Neural cell (in vitro differentiated cells): ENCODE measurements at regions not wholly inside any gene's neighbourhood (a gene's known extent, or its start where the extent isn't known, plus 50 kb on each side); places are given as distances from the start of the nearest gene placed in this dataset.
A peak's percentile ranks its signal among the peaks of the same experiment; 100 is the strongest.

ENCODE experiments used
- H2AFZ ChIP-seq: fragments of 200-600, 300-800 bp; sonication (generic), shearing (Covaris generic); 2 replicates; pipeline ENCODE4 v1.6.0; 2014; ENCODE audit warnings: low read depth, mild to moderate bottlenecking, antibody characterized with exemption, low read length, moderate library complexity
- H3F3A ChIP-seq: fragments of 200-600 bp; shearing (Covaris generic); 2 replicates; pipeline ENCODE4 v1.6.1; 2016; ENCODE audit warnings: mild to moderate bottlenecking, moderate library complexity, mixed read lengths, antibody characterized with exemption, low read length; ENCODE audit not compliant: insufficient read depth, poor library complexity, severe bottlenecking
- H3K27ac ChIP-seq: fragments of 200-600, 300-800 bp; sonication (generic), shearing (Covaris generic); 2 replicates; pipeline ENCODE4 v1.5.1; 2014; ENCODE audit warnings: mild to moderate bottlenecking, low read length, moderate library complexity
- H3K27me3 ChIP-seq: fragments of 300-800, 200-600 bp; sonication (generic), shearing (Covaris generic); 2 replicates; pipeline ENCODE4 v1.6.0; 2014; ENCODE audit warnings: mild to moderate bottlenecking, low read depth, low read length, moderate library complexity; ENCODE audit not compliant: insufficient read depth
- H3K36me3 ChIP-seq: fragments of 300-800, 200-600 bp; sonication (generic), shearing (Covaris generic); 2 replicates; pipeline ENCODE4 v1.5.1; 2014; ENCODE audit warnings: mild to moderate bottlenecking, antibody characterized with exemption, low read length, moderate library complexity; ENCODE audit not compliant: insufficient read depth
- H3K4me2 ChIP-seq: fragments of 300-800, 200-600 bp; sonication (generic), shearing (Covaris generic); 2 replicates; pipeline ENCODE4 v1.6.0; 2014; ENCODE audit warnings: mild to moderate bottlenecking, low read length
- H3K4me3 ChIP-seq: fragments of 300-800, 200-600 bp; sonication (generic), shearing (Covaris generic); 2 replicates; pipeline ENCODE4 v1.5.1; 2014; ENCODE audit warnings: mild to moderate bottlenecking, low read length, moderate library complexity
- H3K79me2 ChIP-seq: fragments of 200-600 bp; shearing (Covaris generic); replicated peaks from 2 replicates; pipeline ENCODE4 v1.6.0; 2014; ENCODE audit warnings: mild to moderate bottlenecking, low read length, moderate library complexity; ENCODE audit not compliant: insufficient read depth
- H3K9ac ChIP-seq: fragments of 300-800, 200-600 bp; sonication (generic), shearing (Covaris generic); 2 replicates; pipeline ENCODE4 v1.6.1; 2016; ENCODE audit warnings: mild to moderate bottlenecking, low read length, mixed read lengths
- H3K9me2 ChIP-seq: fragments of 200-600 bp; shearing (Covaris generic); 2 replicates; pipeline ENCODE4 v1.6.1; 2016; ENCODE audit warnings: mild to moderate bottlenecking, low read length, mixed read lengths; ENCODE audit not compliant: insufficient read depth
- H3K9me3 ChIP-seq: fragments of 200-600, 300-800 bp; sonication (generic), shearing (Covaris generic); 2 replicates; pipeline ENCODE4 v1.6.1; 2016; ENCODE audit warnings: mild to moderate bottlenecking, mixed run types, low read length, moderate library complexity, mixed read lengths
- H4K20me1 ChIP-seq: fragments of 200-600 bp; shearing (Covaris generic); 2 replicates; pipeline ENCODE4 v1.6.1; 2016; ENCODE audit warnings: mild to moderate bottlenecking, mixed run types; ENCODE audit not compliant: insufficient read depth
- EP300 ChIP-seq: fragments of 450-650 bp; conservative IDR thresholded peaks from 2 replicates; pipeline ENCODE4 v1.6.1; 2014; ENCODE audit warnings: antibody characterized with exemption, mild to moderate bottlenecking, moderate library complexity; ENCODE audit not compliant: poor library complexity, severe bottlenecking
- EZH2 ChIP-seq: fragments of 200-600, 300-800 bp; shearing (Covaris generic), sonication (generic); IDR thresholded peaks from 2 replicates; pipeline ENCODE4 v1.6.1; 2014; ENCODE audit warnings: antibody characterized with exemption, low read length, borderline replicate concordance, mild to moderate bottlenecking; ENCODE audit not compliant: insufficient read depth, poor library complexity, severe bottlenecking
- MXI1 ChIP-seq: fragments of 450-650 bp; conservative IDR thresholded peaks from 2 replicates; pipeline ENCODE4 v1.6.1; 2014; ENCODE audit warnings: antibody characterized with exemption, mild to moderate bottlenecking; ENCODE audit not compliant: poor library complexity, severe bottlenecking
- POLR2AphosphoS5 ChIP-seq: IDR thresholded peaks from 2 replicates; pipeline ENCODE4 v1.6.1; 2012
- RAD21 ChIP-seq: fragments of 450-650 bp; conservative IDR thresholded peaks from 2 replicates; pipeline ENCODE4 v1.6.1; 2014; ENCODE audit warnings: antibody characterized with exemption, mild to moderate bottlenecking, moderate library complexity
- SMC3 ChIP-seq: fragments of 450-650 bp; conservative IDR thresholded peaks from 2 replicates; pipeline ENCODE4 v1.6.1; 2014; ENCODE audit warnings: antibody characterized with exemption, mild to moderate bottlenecking, moderate library complexity; ENCODE audit not compliant: poor library complexity
- TAF1 ChIP-seq: IDR thresholded peaks from 2 replicates; pipeline ENCODE4 v1.6.1; 2012; ENCODE audit warnings: low read depth
- TF ChIP-seq, protein P1 (sequence below): fragments of 450-650 bp; IDR thresholded peaks from 2 replicates; pipeline ENCODE4 v1.5.1; 2014; ENCODE audit warnings: antibody characterized with exemption, mild to moderate bottlenecking, moderate library complexity; ENCODE audit not compliant: poor library complexity, severe bottlenecking
- TF ChIP-seq, protein P2 (sequence below): IDR thresholded peaks from 2 replicates; pipeline ENCODE4 v1.6.1; 2012; ENCODE audit warnings: borderline replicate concordance

DNA sequence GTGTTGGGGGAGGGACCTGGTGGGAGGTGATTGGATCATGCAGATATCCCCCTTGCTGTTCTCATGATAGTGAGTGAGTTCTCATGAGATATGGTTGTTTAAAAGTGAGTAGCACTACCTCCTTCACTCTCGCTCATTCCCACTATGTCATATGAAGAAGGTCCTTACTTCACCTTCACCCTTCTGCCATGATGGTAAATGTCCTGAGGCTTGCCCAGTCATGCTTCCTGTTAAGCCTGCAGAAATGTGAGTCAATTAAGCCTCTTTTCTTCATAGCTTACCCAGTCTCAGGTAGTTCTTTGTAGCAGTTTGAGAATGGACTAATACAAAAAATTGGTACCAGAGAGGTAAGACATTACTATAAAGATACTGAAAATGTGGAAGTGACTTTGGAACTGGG lies 425.9 kb downstream of the HTR1B start:
- TF ChIP-seq EZH2 = no peak
- no peak overlapping the region for H3K27ac ChIP-seq
- H2AFZ ChIP-seq = no peak overlapping the region

DNA sequence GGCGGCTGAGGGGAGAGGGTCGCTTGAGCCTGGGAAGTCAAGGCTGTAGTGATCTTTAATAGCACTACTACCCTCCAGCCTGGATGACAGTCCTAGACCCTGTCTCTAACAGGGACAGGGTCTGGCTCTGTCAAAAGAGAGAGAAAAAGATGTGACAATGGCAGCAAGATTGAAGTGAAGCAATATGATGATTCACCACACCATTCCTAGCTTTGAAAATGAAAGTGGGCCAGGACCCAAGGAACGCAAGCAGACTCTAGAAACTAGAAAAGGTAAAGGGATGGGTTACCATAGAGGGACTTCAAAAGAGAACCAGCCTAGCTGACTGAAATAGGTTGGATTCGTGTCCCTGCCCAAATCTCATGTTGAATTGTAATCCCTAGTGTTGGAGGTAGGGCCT lies 426.9 kb downstream of the HTR1B start:
- no peak overlapping the region for H3K4me2 ChIP-seq
- no peaks in the 10 kb centered on the region for H3K9me2 ChIP-seq
- TF ChIP-seq, protein P1, sequence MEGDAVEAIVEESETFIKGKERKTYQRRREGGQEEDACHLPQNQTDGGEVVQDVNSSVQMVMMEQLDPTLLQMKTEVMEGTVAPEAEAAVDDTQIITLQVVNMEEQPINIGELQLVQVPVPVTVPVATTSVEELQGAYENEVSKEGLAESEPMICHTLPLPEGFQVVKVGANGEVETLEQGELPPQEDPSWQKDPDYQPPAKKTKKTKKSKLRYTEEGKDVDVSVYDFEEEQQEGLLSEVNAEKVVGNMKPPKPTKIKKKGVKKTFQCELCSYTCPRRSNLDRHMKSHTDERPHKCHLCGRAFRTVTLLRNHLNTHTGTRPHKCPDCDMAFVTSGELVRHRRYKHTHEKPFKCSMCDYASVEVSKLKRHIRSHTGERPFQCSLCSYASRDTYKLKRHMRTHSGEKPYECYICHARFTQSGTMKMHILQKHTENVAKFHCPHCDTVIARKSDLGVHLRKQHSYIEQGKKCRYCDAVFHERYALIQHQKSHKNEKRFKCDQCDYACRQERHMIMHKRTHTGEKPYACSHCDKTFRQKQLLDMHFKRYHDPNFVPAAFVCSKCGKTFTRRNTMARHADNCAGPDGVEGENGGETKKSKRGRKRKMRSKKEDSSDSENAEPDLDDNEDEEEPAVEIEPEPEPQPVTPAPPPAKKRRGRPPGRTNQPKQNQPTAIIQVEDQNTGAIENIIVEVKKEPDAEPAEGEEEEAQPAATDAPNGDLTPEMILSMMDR = no peak
- TF ChIP-seq SMC3 (no peak), EZH2 (no peak), RAD21 (no peak), TAF1 (no peak), EP300 (no peak), MXI1 (no peak), POLR2AphosphoS5 (no peak)
- TF ChIP-seq, protein P2, sequence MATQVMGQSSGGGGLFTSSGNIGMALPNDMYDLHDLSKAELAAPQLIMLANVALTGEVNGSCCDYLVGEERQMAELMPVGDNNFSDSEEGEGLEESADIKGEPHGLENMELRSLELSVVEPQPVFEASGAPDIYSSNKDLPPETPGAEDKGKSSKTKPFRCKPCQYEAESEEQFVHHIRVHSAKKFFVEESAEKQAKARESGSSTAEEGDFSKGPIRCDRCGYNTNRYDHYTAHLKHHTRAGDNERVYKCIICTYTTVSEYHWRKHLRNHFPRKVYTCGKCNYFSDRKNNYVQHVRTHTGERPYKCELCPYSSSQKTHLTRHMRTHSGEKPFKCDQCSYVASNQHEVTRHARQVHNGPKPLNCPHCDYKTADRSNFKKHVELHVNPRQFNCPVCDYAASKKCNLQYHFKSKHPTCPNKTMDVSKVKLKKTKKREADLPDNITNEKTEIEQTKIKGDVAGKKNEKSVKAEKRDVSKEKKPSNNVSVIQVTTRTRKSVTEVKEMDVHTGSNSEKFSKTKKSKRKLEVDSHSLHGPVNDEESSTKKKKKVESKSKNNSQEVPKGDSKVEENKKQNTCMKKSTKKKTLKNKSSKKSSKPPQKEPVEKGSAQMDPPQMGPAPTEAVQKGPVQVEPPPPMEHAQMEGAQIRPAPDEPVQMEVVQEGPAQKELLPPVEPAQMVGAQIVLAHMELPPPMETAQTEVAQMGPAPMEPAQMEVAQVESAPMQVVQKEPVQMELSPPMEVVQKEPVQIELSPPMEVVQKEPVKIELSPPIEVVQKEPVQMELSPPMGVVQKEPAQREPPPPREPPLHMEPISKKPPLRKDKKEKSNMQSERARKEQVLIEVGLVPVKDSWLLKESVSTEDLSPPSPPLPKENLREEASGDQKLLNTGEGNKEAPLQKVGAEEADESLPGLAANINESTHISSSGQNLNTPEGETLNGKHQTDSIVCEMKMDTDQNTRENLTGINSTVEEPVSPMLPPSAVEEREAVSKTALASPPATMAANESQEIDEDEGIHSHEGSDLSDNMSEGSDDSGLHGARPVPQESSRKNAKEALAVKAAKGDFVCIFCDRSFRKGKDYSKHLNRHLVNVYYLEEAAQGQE = no peak
- no peaks in the 10 kb centered on the region for H3K79me2 ChIP-seq
- no peaks in the 10 kb centered on the region for H3F3A ChIP-seq
- H3K27me3 ChIP-seq = no peaks in the 10 kb centered on the region
- no peaks in the 10 kb centered on the region for H3K9me3 ChIP-seq
- H3K36me3 ChIP-seq = no peaks in the 10 kb centered on the region
- H4K20me1 ChIP-seq = no peaks in the 10 kb centered on the region
- H3K27ac ChIP-seq = no peak overlapping the region
- no peak overlapping the region for H3K4me3 ChIP-seq
- no peak overlapping the region for H3K9ac ChIP-seq
- H2AFZ ChIP-seq = no peak overlapping the region

More for the DNA sequence above, 425.9 kb downstream of the HTR1B start:
- no peaks in the 10 kb centered on the region for H3K79me2 ChIP-seq
- H4K20me1 ChIP-seq = no peaks in the 10 kb centered on the region
- H3K4me2 ChIP-seq = no peak overlapping the region
- no peaks in the 10 kb centered on the region for H3K36me3 ChIP-seq
- no peaks in the 10 kb centered on the region for H3K9me2 ChIP-seq
- no peak overlapping the region for H3K9ac ChIP-seq
- no peaks in the 10 kb centered on the region for H3F3A ChIP-seq
- no peaks in the 10 kb centered on the region for H3K9me3 ChIP-seq
- H3K4me3 ChIP-seq = no peak overlapping the region
- H3K27me3 ChIP-seq = no peaks in the 10 kb centered on the region

DNA sequence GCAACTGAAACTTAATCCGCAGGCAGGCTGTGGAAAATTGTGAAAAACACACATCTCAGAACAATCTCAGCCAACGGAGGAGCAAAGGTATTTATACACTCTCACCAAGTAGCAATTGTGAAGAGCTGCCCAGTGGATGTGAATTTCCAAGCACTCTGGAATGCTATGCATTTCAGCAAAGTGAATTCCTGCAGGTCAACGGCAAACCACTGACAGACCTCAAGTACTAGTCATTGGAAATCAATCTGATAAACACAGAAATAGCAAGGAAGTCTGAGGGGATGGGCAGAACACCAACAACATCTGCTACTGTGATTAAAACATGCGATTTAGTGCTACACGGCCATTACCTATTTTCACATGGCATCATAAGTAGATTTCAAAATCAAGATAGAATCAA lies 429.1 kb downstream of the HTR1B start:
- Histone ChIP-seq H3F3A (no peaks in the 10 kb centered on the region), H3K9me2 (no peaks in the 10 kb centered on the region), H3K36me3 (no peaks in the 10 kb centered on the region), H3K9ac (no peak overlapping the region), H2AFZ (no peak overlapping the region), H3K27ac (no peak overlapping the region), H3K4me2 (no peak overlapping the region), H3K4me3 (no peak overlapping the region), H3K27me3 (no peaks in the 10 kb centered on the region), H4K20me1 (no peaks in the 10 kb centered on the region), H3K9me3 (no peaks in the 10 kb centered on the region), H3K79me2 (no peaks in the 10 kb centered on the region)
- TF ChIP-seq SMC3 (no peak), POLR2AphosphoS5 (peak; percentile 23)
- TF ChIP-seq, protein P2 = peak; percentile 90
